HUES48 (cell line): ENCODE measurements at regions not wholly inside any gene's neighbourhood (a gene's known extent, or its start where the extent isn't known, plus 50 kb on each side); places are given as distances from the start of the nearest gene placed in this dataset.

Experiments
- H3K27ac ChIP-seq: one replicate; pipeline ENCODE4 v1.7.0; 2013; ENCODE audit warnings: low read depth, low read length, inconsistent platforms
- H3K27me3 ChIP-seq: 2 replicates; pipeline ENCODE4 v1.6.1; 2013; ENCODE audit warnings: mild to moderate bottlenecking, low read length; ENCODE audit not compliant: control insufficient read depth, insufficient read depth
- H3K36me3 ChIP-seq: 2 replicates; pipeline ENCODE4 v1.6.1; 2013; ENCODE audit warnings: low read length; ENCODE audit not compliant: control insufficient read depth, insufficient read depth
- H3K4me1 ChIP-seq: 2 replicates; pipeline ENCODE4 v1.6.1; 2013; ENCODE audit warnings: mild to moderate bottlenecking, low read length; ENCODE audit not compliant: control insufficient read depth, insufficient read depth
- H3K4me3 ChIP-seq: 2 replicates; pipeline ENCODE4 v1.5.1; 2013; ENCODE audit warnings: mild to moderate bottlenecking, low read depth, low read length
- H3K9ac ChIP-seq: 2 replicates; pipeline ENCODE4 v1.6.1; 2013; ENCODE audit warnings: mild to moderate bottlenecking, low read depth, low read length, moderate library complexity
- H3K9me3 ChIP-seq: 2 replicates; pipeline ENCODE4 v1.6.1; 2013; ENCODE audit warnings: low read length; ENCODE audit not compliant: control insufficient read depth, insufficient read depth

- no peak overlapping the region for H3K9ac ChIP-seq
- no peaks in the 10 kb centered on the region for H3K36me3 ChIP-seq
- H3K27me3 ChIP-seq: no peaks in the 10 kb centered on the region
- H3K4me1 ChIP-seq: no peaks in the 10 kb centered on the region
- H3K27ac ChIP-seq: no peak overlapping the region
- no peaks in the 10 kb centered on the region for H3K9me3 ChIP-seq
- no peak overlapping the region for H3K4me3 ChIP-seq
Observed at GRCh38 chr7:114047889-114048288, 129.1 kb upstream of the PPP1R3A start.

- H3K9ac ChIP-seq: no peak overlapping the region
- H3K27me3 ChIP-seq: no peaks in the 10 kb centered on the region
- no peak overlapping the region for H3K27ac ChIP-seq
- H3K4me1 ChIP-seq: no peaks in the 10 kb centered on the region
- no peak overlapping the region for H3K4me3 ChIP-seq
- no peaks in the 10 kb centered on the region for H3K36me3 ChIP-seq
- no peaks in the 10 kb centered on the region for H3K9me3 ChIP-seq
Observed at GRCh38 chr7:114033475-114033874, 114.7 kb upstream of the PPP1R3A start.

GRCh38 chr7:114026486-114027089 is 107.8 kb upstream of the PPP1R3A start:
- Histone ChIP-seq H3K4me3 (no peak overlapping the region), H3K9me3 (no peaks in the 10 kb centered on the region), H3K27ac (no peak overlapping the region), H3K27me3 (no peaks in the 10 kb centered on the region), H3K4me1 (no peaks in the 10 kb centered on the region), H3K36me3 (no peaks in the 10 kb centered on the region), H3K9ac (no peak overlapping the region)

DNA sequence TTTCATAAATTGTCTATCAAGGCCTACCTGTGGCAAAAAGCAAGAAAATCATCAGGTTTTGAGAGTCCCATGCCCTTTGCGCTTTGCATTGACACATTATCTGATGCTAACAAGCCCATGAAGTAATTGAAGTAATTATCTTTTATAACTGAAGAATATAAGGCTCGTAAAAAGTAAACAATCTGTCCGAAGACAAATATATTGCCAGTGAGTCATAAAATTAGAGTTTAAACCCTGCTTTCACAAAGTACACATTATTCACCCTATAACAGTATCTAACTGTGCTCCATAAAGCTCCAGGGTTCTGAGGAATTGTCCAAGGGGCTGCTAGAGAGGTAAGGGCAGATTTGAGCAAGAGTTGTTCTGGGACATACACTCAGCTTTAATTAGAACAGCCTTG is 102.3 kb upstream of the PPP1R3A start:
- no peak overlapping the region for H3K27ac ChIP-seq
- H3K9me3 ChIP-seq: no peaks in the 10 kb centered on the region
- H3K27me3 ChIP-seq: no peaks in the 10 kb centered on the region
- H3K9ac ChIP-seq: no peak overlapping the region
- H3K4me3 ChIP-seq: no peak overlapping the region
- H3K4me1 ChIP-seq: no peaks in the 10 kb centered on the region
- no peaks in the 10 kb centered on the region for H3K36me3 ChIP-seq

DNA sequence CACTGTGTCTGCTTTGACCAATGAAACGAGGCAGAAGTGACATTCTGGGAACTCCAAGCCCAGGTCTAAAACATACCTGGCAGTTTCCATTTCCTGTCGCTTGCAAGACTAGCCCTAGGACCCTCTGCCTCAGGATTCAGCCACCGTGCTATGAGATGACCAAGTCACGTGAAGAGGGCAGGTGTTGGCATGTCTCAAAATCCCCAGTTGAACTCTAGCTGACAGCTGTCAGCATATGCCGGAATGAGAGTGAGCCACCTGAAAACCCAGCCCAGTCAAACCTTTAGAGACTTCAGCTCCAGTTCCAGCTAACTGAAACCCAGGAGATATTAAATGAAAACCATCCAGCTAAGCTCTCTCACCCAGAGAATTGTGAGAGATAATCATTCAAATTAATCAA is 89.9 kb upstream of the PPP1R3A start:
- Histone ChIP-seq H3K4me3 (no peak overlapping the region), H3K4me1 (no peaks in the 10 kb centered on the region), H3K9ac (no peak overlapping the region), H3K36me3 (no peaks in the 10 kb centered on the region), H3K9me3 (no peaks in the 10 kb centered on the region), H3K27me3 (no peaks in the 10 kb centered on the region), H3K27ac (no peak overlapping the region)

GRCh38 chr7:114007386-114007785 is 88.6 kb upstream of the PPP1R3A start:
- no peaks in the 10 kb centered on the region for H3K9me3 ChIP-seq
- H3K4me3 ChIP-seq: no peak overlapping the region
- no peaks in the 10 kb centered on the region for H3K36me3 ChIP-seq
- H3K27me3 ChIP-seq: no peaks in the 10 kb centered on the region
- H3K27ac ChIP-seq: no peak overlapping the region
- no peak overlapping the region for H3K9ac ChIP-seq
- no peaks in the 10 kb centered on the region for H3K4me1 ChIP-seq

GRCh38 chr7:113998934-113999333 is 80.1 kb upstream of the PPP1R3A start:
- Histone ChIP-seq H3K9ac (no peak overlapping the region), H3K36me3 (no peaks in the 10 kb centered on the region), H3K4me3 (no peak overlapping the region), H3K27ac (no peak overlapping the region), H3K9me3 (0 out of 2 replicates have a peak, but pooled peaks cover 3% of the 10 kb centered on the region), H3K4me1 (no peaks in the 10 kb centered on the region), H3K27me3 (no peaks in the 10 kb centered on the region)

GRCh38 chr7:113996405-113996804 is 77.6 kb upstream of the PPP1R3A start:
- Histone ChIP-seq H3K27ac (no peak overlapping the region), H3K36me3 (no peaks in the 10 kb centered on the region), H3K9ac (no peak overlapping the region), H3K9me3 (no peaks in the 10 kb centered on the region), H3K4me3 (no peak overlapping the region), H3K27me3 (no peaks in the 10 kb centered on the region), H3K4me1 (no peaks in the 10 kb centered on the region)

DNA sequence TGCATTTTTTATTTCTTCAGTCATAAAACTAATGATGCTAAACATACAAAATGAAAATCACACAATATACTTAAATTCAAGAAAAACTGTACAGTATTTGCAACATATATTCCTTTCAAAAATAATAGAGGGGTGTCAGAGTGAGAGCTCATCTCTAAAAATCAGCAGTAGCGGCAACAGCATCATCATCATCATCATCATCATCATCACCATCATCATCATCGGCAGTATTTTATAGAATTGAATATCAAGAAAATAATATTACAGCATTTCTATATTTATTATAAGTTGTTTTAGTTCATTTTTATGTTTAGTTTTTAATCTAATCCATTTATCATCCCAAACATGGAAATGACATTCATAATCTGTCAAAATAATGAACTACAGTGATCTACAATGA is 67.4 kb upstream of the PPP1R3A start:
- no peaks in the 10 kb centered on the region for H3K27me3 ChIP-seq
- H3K36me3 ChIP-seq: no peaks in the 10 kb centered on the region
- no peaks in the 10 kb centered on the region for H3K4me1 ChIP-seq
- no peaks in the 10 kb centered on the region for H3K9me3 ChIP-seq
- no peak overlapping the region for H3K27ac ChIP-seq
- H3K4me3 ChIP-seq: no peak overlapping the region
- H3K9ac ChIP-seq: no peak overlapping the region

- no peak overlapping the region for H3K27ac ChIP-seq
- H3K4me3 ChIP-seq: no peak overlapping the region
- H3K36me3 ChIP-seq: no peaks in the 10 kb centered on the region
- no peaks in the 10 kb centered on the region for H3K9me3 ChIP-seq
- H3K4me1 ChIP-seq: no peaks in the 10 kb centered on the region
- H3K27me3 ChIP-seq: no peaks in the 10 kb centered on the region
- no peak overlapping the region for H3K9ac ChIP-seq
Observed at GRCh38 chr7:113976508-113976907, 57.7 kb upstream of the PPP1R3A start.

GRCh38 chr7:113968713-113969112 is 49.9 kb upstream of the PPP1R3A start:
- Histone ChIP-seq H3K27me3 (no peaks in the 10 kb centered on the region), H3K36me3 (no peaks in the 10 kb centered on the region), H3K9ac (no peak overlapping the region), H3K4me3 (no peak overlapping the region), H3K4me1 (no peaks in the 10 kb centered on the region), H3K9me3 (no peaks in the 10 kb centered on the region), H3K27ac (no peak overlapping the region)
